K562 (cell line): ENCODE measurements at regions not wholly inside any gene's neighbourhood (a gene's known extent, or its start where the extent isn't known, plus 50 kb on each side); places are given as distances from the start of the nearest gene placed in this dataset.
A peak's percentile ranks its signal among the peaks of the same experiment; 100 is the strongest.

Experiments used
- HNRNPLL ChIP-seq: fragments of 200-400 bp; formaldehyde crosslinking; IDR thresholded peaks from 2 replicates; pipeline ENCODE4 v1.6.1; 2017; ENCODE audit warnings: low read length, low read depth, mild to moderate bottlenecking; ENCODE audit not compliant: poor library complexity, severe bottlenecking
- MEIS2 ChIP-seq: fragments of 450-650 bp; IDR thresholded peaks from 2 replicates; pipeline ENCODE4 v1.6.1; 2014; ENCODE audit warnings: mild to moderate bottlenecking; ENCODE audit not compliant: partially characterized antibody
- MXI1 ChIP-seq: IDR thresholded peaks from 2 replicates; pipeline ENCODE4 v1.6.1; 2011; ENCODE audit warnings: low read depth, mild to moderate bottlenecking, improper control_type of control experiment, low read length
- SUPT5H ChIP-seq: fragments of 450-650 bp; IDR thresholded peaks from 2 replicates; pipeline ENCODE4 v1.6.1; 2016
- TAF7 ChIP-seq: fragments of 450-650 bp; IDR thresholded peaks from 2 replicates; pipeline ENCODE4 v1.6.1; 2016; ENCODE audit warnings: missing genetic modification characterization, missing compliant biosample characterization
- YY1 ChIP-seq, 3 experiments: IDR thresholded peaks; 2 replicates each; pipeline ENCODE4 v1.6.1; 2011; ENCODE audit warnings: low read length in 2 of 3, mild to moderate bottlenecking in 2 of 3, moderate library complexity in 2 of 3, borderline replicate concordance in 1 of 3, control low read depth in 1 of 3, low read depth in 1 of 3; ENCODE audit not compliant: insufficient read depth in 3 of 3, insufficient replicate concordance in 2 of 3, control insufficient read depth in 1 of 3, insufficient read length in 1 of 3; ENCODE audit errors: extremely low read depth in 1 of 3
- TF ChIP-seq, protein P1 (sequence below): fragments of 450-650 bp; IDR thresholded peaks from 2 replicates; pipeline ENCODE4 v1.6.1; 2016
- TF ChIP-seq, protein P2 (sequence below): conservative IDR thresholded peaks from 2 replicates; pipeline ENCODE4 v1.6.1; 2011; ENCODE audit warnings: low read depth, mild to moderate bottlenecking, low read length; ENCODE audit not compliant: control insufficient read depth
- TF ChIP-seq, protein P3 (sequence below): fragments of 450-650 bp; IDR thresholded peaks from 2 replicates; pipeline ENCODE4 v1.6.1; 2017; ENCODE audit warnings: antibody characterized with exemption
- TF ChIP-seq, protein P4 (sequence below), 2 experiments: fragments of 450-650 bp; IDR thresholded peaks; 2 replicates each; pipeline ENCODE4 v1.6.1; 2018; ENCODE audit warnings: mild to moderate bottlenecking in 2 of 2, low read depth in 1 of 2; ENCODE audit not compliant: partially characterized antibody in 2 of 2
- TF ChIP-seq, protein P5 (sequence below), 3 experiments: IDR thresholded peaks in 2 of 3; conservative IDR thresholded peaks in 1 of 3; 2 replicates each; pipeline ENCODE4 v1.5.1; 2011 to 2012; ENCODE audit warnings: low read length in 3 of 3, mild to moderate bottlenecking in 3 of 3, control low read depth in 2 of 3, improper control_type of control experiment in 1 of 3, inconsistent platforms in 1 of 3, low read depth in 1 of 3, mixed read lengths in 1 of 3, moderate library complexity in 1 of 3; ENCODE audit not compliant: insufficient read depth in 2 of 3
- TF ChIP-seq, protein P6 (sequence below), 2 experiments: fragments of 450-650 bp; conservative IDR thresholded peaks; 2 replicates each; pipeline ENCODE4 v1.6.1; 2017; ENCODE audit warnings: mild to moderate bottlenecking in 2 of 2, moderate library complexity in 2 of 2

DNA sequence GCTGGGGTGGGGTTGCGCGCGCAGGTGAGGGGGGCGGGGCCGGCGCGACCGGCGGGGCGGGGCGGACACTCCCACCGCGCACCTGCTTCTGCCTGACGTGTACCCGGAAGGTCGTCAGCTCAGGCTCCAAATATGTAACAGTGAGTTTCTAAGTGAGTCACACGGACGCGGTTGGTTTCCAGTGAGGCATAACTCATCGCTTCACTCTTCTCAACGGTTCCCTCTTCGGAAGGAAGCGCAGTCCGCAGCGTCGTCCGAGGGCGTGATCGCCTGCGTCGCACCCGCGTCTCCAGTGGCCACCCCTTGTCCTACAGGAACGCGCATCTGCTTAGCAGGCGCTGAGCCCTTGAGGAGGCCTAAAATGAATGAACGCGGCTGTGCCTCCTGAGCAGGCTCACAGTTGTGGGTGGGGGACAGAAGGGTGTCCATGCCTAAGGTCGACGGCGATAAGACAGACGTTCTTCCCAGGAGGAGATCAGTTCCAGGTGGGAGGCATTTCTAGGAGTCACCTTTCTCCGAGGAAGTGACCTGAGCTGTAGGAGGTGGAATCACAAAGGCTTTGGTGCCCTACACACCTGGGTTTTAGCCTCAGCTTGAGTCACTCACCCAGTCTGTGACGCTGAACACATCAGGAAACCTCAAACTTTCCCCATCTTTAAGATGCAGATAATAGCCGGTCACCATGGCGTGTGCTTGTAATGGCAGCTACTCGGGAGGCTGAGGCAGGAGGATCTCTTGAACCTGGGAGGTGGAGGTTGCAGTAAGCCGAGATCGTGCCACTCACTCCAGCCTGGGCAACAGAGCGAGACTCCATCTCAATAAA lies 50.9 kb upstream of the EZR start (continued):
- TF ChIP-seq SUPT5H: peak; percentile 67
- TF ChIP-seq, protein P1, sequence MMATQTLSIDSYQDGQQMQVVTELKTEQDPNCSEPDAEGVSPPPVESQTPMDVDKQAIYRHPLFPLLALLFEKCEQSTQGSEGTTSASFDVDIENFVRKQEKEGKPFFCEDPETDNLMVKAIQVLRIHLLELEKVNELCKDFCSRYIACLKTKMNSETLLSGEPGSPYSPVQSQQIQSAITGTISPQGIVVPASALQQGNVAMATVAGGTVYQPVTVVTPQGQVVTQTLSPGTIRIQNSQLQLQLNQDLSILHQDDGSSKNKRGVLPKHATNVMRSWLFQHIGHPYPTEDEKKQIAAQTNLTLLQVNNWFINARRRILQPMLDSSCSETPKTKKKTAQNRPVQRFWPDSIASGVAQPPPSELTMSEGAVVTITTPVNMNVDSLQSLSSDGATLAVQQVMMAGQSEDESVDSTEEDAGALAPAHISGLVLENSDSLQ: peak; percentile 74
- TF ChIP-seq HNRNPLL: peak; percentile 70
- TF ChIP-seq, protein P2, sequence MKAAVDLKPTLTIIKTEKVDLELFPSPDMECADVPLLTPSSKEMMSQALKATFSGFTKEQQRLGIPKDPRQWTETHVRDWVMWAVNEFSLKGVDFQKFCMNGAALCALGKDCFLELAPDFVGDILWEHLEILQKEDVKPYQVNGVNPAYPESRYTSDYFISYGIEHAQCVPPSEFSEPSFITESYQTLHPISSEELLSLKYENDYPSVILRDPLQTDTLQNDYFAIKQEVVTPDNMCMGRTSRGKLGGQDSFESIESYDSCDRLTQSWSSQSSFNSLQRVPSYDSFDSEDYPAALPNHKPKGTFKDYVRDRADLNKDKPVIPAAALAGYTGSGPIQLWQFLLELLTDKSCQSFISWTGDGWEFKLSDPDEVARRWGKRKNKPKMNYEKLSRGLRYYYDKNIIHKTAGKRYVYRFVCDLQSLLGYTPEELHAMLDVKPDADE: no peak
- TF ChIP-seq, protein P3, sequence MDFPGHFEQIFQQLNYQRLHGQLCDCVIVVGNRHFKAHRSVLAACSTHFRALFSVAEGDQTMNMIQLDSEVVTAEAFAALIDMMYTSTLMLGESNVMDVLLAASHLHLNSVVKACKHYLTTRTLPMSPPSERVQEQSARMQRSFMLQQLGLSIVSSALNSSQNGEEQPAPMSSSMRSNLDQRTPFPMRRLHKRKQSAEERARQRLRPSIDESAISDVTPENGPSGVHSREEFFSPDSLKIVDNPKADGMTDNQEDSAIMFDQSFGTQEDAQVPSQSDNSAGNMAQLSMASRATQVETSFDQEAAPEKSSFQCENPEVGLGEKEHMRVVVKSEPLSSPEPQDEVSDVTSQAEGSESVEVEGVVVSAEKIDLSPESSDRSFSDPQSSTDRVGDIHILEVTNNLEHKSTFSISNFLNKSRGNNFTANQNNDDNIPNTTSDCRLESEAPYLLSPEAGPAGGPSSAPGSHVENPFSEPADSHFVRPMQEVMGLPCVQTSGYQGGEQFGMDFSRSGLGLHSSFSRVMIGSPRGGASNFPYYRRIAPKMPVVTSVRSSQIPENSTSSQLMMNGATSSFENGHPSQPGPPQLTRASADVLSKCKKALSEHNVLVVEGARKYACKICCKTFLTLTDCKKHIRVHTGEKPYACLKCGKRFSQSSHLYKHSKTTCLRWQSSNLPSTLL: peak; percentile 80; the same call in 1 of the 2 replicates
- peak in 2 of 3 experiments; percentile 20 to 57 for TF ChIP-seq YY1 (IDR thresholded peaks at IDR 0.05; ENCODE audit: borderline replicate concordance in 1 of 3, control insufficient read depth in 1 of 3, extremely low read depth in 1 of 3, insufficient read depth in 3 of 3, insufficient read length in 1 of 3, insufficient replicate concordance in 2 of 3, low read depth in 1 of 3, low read length in 2 of 3)
- TF ChIP-seq, protein P4, sequence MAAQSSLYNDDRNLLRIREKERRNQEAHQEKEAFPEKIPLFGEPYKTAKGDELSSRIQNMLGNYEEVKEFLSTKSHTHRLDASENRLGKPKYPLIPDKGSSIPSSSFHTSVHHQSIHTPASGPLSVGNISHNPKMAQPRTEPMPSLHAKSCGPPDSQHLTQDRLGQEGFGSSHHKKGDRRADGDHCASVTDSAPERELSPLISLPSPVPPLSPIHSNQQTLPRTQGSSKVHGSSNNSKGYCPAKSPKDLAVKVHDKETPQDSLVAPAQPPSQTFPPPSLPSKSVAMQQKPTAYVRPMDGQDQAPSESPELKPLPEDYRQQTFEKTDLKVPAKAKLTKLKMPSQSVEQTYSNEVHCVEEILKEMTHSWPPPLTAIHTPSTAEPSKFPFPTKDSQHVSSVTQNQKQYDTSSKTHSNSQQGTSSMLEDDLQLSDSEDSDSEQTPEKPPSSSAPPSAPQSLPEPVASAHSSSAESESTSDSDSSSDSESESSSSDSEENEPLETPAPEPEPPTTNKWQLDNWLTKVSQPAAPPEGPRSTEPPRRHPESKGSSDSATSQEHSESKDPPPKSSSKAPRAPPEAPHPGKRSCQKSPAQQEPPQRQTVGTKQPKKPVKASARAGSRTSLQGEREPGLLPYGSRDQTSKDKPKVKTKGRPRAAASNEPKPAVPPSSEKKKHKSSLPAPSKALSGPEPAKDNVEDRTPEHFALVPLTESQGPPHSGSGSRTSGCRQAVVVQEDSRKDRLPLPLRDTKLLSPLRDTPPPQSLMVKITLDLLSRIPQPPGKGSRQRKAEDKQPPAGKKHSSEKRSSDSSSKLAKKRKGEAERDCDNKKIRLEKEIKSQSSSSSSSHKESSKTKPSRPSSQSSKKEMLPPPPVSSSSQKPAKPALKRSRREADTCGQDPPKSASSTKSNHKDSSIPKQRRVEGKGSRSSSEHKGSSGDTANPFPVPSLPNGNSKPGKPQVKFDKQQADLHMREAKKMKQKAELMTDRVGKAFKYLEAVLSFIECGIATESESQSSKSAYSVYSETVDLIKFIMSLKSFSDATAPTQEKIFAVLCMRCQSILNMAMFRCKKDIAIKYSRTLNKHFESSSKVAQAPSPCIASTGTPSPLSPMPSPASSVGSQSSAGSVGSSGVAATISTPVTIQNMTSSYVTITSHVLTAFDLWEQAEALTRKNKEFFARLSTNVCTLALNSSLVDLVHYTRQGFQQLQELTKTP (IDR thresholded peaks at IDR 0.05; ENCODE audit: low read depth in 1 of 2, partially characterized antibody in 2 of 2): peak in 1 of 2 experiments; percentile 16
- TF ChIP-seq, protein P5, sequence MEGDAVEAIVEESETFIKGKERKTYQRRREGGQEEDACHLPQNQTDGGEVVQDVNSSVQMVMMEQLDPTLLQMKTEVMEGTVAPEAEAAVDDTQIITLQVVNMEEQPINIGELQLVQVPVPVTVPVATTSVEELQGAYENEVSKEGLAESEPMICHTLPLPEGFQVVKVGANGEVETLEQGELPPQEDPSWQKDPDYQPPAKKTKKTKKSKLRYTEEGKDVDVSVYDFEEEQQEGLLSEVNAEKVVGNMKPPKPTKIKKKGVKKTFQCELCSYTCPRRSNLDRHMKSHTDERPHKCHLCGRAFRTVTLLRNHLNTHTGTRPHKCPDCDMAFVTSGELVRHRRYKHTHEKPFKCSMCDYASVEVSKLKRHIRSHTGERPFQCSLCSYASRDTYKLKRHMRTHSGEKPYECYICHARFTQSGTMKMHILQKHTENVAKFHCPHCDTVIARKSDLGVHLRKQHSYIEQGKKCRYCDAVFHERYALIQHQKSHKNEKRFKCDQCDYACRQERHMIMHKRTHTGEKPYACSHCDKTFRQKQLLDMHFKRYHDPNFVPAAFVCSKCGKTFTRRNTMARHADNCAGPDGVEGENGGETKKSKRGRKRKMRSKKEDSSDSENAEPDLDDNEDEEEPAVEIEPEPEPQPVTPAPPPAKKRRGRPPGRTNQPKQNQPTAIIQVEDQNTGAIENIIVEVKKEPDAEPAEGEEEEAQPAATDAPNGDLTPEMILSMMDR (IDR thresholded peaks at IDR 0.05 in 2 of 3, conservative IDR thresholded peaks at IDR 0.05 in 1 of 3; ENCODE audit: insufficient read depth in 2 of 3, low read depth in 1 of 3, low read length in 3 of 3): peak; percentile 64 to 79 (median 68)
- TF ChIP-seq, protein P6, sequence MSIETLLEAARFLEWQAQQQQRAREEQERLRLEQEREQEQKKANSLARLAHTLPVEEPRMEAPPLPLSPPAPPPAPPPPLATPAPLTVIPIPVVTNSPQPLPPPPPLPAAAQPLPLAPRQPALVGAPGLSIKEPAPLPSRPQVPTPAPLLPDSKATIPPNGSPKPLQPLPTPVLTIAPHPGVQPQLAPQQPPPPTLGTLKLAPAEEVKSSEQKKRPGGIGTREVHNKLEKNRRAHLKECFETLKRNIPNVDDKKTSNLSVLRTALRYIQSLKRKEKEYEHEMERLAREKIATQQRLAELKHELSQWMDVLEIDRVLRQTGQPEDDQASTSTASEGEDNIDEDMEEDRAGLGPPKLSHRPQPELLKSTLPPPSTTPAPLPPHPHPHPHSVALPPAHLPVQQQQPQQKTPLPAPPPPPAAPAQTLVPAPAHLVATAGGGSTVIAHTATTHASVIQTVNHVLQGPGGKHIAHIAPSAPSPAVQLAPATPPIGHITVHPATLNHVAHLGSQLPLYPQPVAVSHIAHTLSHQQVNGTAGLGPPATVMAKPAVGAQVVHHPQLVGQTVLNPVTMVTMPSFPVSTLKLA (conservative IDR thresholded peaks at IDR 0.05): peak; percentile 60 to 82
- peak; percentile 95 for TF ChIP-seq MEIS2
- peak; percentile 74 for TF ChIP-seq TAF7
- peak; percentile 77 for TF ChIP-seq MXI1
